GM12874 (cell line): ENCODE measurements at regions not wholly inside any gene's neighbourhood (a gene's known extent, or its start where the extent isn't known, plus 50 kb on each side); places are given as distances from the start of the nearest gene placed in this dataset.

Source experiments
- TF ChIP-seq, protein P1 (sequence below): IDR thresholded peaks from 2 replicates; pipeline ENCODE4 v1.5.1; 2011; ENCODE audit warnings: low read depth, mild to moderate bottlenecking, control low read depth, low read length, moderate library complexity; ENCODE audit not compliant: insufficient read depth

- TF ChIP-seq, protein P1, sequence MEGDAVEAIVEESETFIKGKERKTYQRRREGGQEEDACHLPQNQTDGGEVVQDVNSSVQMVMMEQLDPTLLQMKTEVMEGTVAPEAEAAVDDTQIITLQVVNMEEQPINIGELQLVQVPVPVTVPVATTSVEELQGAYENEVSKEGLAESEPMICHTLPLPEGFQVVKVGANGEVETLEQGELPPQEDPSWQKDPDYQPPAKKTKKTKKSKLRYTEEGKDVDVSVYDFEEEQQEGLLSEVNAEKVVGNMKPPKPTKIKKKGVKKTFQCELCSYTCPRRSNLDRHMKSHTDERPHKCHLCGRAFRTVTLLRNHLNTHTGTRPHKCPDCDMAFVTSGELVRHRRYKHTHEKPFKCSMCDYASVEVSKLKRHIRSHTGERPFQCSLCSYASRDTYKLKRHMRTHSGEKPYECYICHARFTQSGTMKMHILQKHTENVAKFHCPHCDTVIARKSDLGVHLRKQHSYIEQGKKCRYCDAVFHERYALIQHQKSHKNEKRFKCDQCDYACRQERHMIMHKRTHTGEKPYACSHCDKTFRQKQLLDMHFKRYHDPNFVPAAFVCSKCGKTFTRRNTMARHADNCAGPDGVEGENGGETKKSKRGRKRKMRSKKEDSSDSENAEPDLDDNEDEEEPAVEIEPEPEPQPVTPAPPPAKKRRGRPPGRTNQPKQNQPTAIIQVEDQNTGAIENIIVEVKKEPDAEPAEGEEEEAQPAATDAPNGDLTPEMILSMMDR = no peak
These were observed 132.3 kb upstream of the PTPRG start for GRCh38 chr3:61429106-61429505.

- TF ChIP-seq, protein P1 = no peak
These were observed 122.9 kb upstream of the PTPRG start for GRCh38 chr3:61438253-61439121.

- TF ChIP-seq, protein P1 = no peak
These were observed 122.3 kb upstream of the PTPRG start for GRCh38 chr3:61439122-61439458.

- TF ChIP-seq, protein P1 = no peak
These were observed 118.7 kb upstream of the PTPRG start for GRCh38 chr3:61442696-61443095.

DNA sequence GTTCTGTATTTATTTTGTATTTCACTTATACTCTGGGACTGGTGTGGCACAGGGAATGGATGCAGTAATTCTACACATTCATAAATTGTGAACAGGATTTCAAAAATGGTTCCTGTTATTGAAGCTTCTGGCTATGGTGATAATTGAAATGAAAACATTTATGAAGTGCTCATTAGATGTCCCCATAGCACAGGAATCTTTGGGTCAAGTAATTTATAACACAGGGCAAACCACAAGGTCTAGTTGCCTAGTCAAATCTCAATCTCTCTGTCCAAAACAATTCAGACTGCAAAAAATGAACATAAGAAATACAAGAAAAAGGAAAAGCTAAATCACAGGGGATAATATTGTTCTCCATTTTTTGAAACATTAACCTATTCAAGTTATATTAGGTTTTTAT lies 117.5 kb upstream of the PTPRG start:
- TF ChIP-seq, protein P1 = no peak

DNA sequence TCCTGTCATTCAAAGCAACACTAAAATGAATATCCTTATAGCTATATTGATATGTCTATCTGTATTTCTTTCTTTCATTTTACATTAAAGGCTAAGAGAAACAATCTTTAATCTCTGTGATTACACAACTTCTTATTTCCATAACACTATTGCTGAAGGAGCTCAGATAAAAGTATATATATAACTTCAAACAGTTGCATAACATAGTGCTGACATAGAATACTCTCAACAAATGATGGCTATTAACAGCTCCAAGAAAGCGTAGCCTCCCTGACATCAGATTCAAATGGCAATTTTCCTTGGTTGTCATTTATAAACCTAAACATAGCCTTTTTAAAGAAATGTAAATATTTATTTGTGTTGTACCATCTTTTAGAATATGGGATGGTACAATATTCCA lies 116.6 kb upstream of the PTPRG start:
- TF ChIP-seq, protein P1 = no peak

DNA sequence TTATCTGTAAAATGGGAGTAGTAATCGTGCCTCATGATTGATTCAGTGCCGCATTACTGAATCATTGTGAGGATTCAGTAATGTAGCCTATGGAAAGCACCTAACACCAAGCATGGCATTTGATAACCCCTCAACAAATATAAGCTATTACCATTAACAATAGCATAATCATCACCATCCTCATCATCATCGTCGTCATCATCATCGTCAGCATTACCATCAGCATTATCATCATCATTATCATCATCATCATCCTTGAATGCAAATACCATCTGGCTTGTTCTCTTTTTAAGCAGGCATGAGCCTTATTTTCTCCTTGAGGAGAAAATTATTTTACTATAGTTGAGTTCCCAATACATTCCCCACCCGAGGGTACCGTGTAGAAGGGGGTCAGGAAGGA lies 115.4 kb upstream of the PTPRG start:
- TF ChIP-seq, protein P1 = no peak

DNA sequence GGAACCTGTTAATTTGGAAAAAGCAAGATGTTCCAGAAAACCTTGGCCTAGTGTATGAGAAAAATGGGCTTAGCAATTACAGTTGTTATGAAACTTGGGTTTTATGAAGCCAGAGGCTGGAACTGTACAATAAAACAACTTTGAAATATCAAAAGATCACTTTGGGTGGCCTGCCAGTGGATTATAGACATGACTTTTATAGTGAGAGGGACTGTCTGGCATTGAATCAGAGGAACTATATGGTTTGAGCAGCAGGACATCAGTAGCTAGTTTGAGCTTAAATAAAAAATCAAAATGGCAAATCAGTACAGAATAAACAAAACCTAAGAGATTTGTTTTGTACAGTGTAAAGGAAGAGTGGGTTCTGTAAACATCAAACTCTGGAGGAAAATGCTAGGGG lies 115.0 kb upstream of the PTPRG start:
- TF ChIP-seq, protein P1 = no peak
